ENCODE measurements at regions not wholly inside any gene's neighbourhood (a gene's known extent, or its start where the extent isn't known, plus 50 kb on each side); places are given as distances from the start of the nearest gene placed in this dataset.

GRCh38 chr3:161999846-162000245, 503.2 kb downstream of the OTOL1 start:
- Histone ChIP-seq H3K9me3 (peaks cover 10% of the 10 kb centered on the region), H3K27me3 (no peaks in the 10 kb centered on the region), H3K27ac (no peak overlapping the region), H3K4me1 (no peaks in the 10 kb centered on the region), H3K4me3 (no peak overlapping the region), H3K36me3 (no peaks in the 10 kb centered on the region)
- intact Hi-C loops (cut with DNase I), result no loop called here
- DNase-seq (no peak), ATAC-seq (no peak)
- no peak for TF ChIP-seq CTCF (IDR thresholded peaks at IDR 0.05)

GRCh38 chr3:162007722-162008121, 511.1 kb downstream of the OTOL1 start:
- Histone ChIP-seq H3K9me3 (no peaks in the 10 kb centered on the region), H3K4me1 (no peaks in the 10 kb centered on the region), H3K36me3 (no peaks in the 10 kb centered on the region), H3K27me3 (no peaks in the 10 kb centered on the region), H3K4me3 (no peak overlapping the region), H3K27ac (no peak overlapping the region)
- no peak for DNase-seq
- intact Hi-C loops (cut with DNase I), result no loop called here
- no peak for ATAC-seq
- TF ChIP-seq CTCF (IDR thresholded peaks at IDR 0.05), result no peak

GRCh38 chr3:162012633-162013032, 516.0 kb downstream of the OTOL1 start:
- Histone ChIP-seq H3K4me3 (no peak overlapping the region), H3K27ac (no peak overlapping the region), H3K9me3 (no peaks in the 10 kb centered on the region), H3K36me3 (no peaks in the 10 kb centered on the region), H3K4me1 (no peaks in the 10 kb centered on the region), H3K27me3 (no peaks in the 10 kb centered on the region)
- ATAC-seq, result no peak
- intact Hi-C loops (cut with DNase I), result no loop called here
- no peak for DNase-seq
- no peak for TF ChIP-seq CTCF (IDR thresholded peaks at IDR 0.05)

- H3K36me3 ChIP-seq, result no peaks in the 10 kb centered on the region
- H3K9me3 ChIP-seq, result no peaks in the 10 kb centered on the region
- no peak for TF ChIP-seq CTCF (IDR thresholded peaks at IDR 0.05)
- H3K4me1 ChIP-seq, result no peaks in the 10 kb centered on the region
- DNase-seq, result no peak
- no peaks in the 10 kb centered on the region for H3K27me3 ChIP-seq
- intact Hi-C loops (cut with DNase I), result no loop called here
- ATAC-seq, result no peak
- no peak overlapping the region for H3K4me3 ChIP-seq
- no peak overlapping the region for H3K27ac ChIP-seq
Observed at GRCh38 chr3:162014284-162014683, 517.7 kb downstream of the OTOL1 start.

- TF ChIP-seq CTCF (IDR thresholded peaks at IDR 0.05), result no peak
- Histone ChIP-seq H3K4me1 (no peaks in the 10 kb centered on the region), H3K9me3 (no peaks in the 10 kb centered on the region), H3K4me3 (no peak overlapping the region), H3K36me3 (no peaks in the 10 kb centered on the region), H3K27me3 (no peaks in the 10 kb centered on the region), H3K27ac (no peak overlapping the region)
- ATAC-seq (no peak), DNase-seq (no peak)
- intact Hi-C loops (cut with DNase I), result no loop called here
Observed at GRCh38 chr3:162015856-162016255, 519.2 kb downstream of the OTOL1 start.

- DNase-seq (no peak), ATAC-seq (no peak)
- no peaks in the 10 kb centered on the region for H3K27me3 ChIP-seq
- H3K4me3 ChIP-seq, result no peak overlapping the region
- TF ChIP-seq CTCF (IDR thresholded peaks at IDR 0.05), result no peak
- intact Hi-C loops (cut with DNase I), result no loop called here
- no peaks in the 10 kb centered on the region for H3K4me1 ChIP-seq
- H3K36me3 ChIP-seq, result no peaks in the 10 kb centered on the region
- no peak overlapping the region for H3K27ac ChIP-seq
- no peaks in the 10 kb centered on the region for H3K9me3 ChIP-seq
Observed at GRCh38 chr3:162019817-162020216, 523.2 kb downstream of the OTOL1 start.

Data from upper lobe of right lung (tissue), 1 donor.